KMS-11 (cell line): ENCODE measurements at regions not wholly inside any gene's neighbourhood (a gene's known extent, or its start where the extent isn't known, plus 50 kb on each side); places are given as distances from the start of the nearest gene placed in this dataset.

Source experiments
- H2AFZ ChIP-seq: fragments of 200-600 bp; sonication (generic); 2 replicates; pipeline ENCODE4 v1.6.1; 2016; ENCODE audit warnings: antibody characterized with exemption, mixed run types, low read depth
- H3K27ac ChIP-seq: fragments of 200-600 bp; sonication (generic); 2 replicates; pipeline ENCODE4 v1.6.1; 2016; ENCODE audit warnings: mild to moderate bottlenecking, mixed run types
- H3K27me3 ChIP-seq: fragments of 200-600 bp; sonication (generic); 2 replicates; pipeline ENCODE4 v1.6.1; 2017; ENCODE audit warnings: mild to moderate bottlenecking, low read depth, mixed run types, moderate library complexity; ENCODE audit not compliant: insufficient read depth
- H3K36me3 ChIP-seq: fragments of 200-600 bp; sonication (generic); 2 replicates; pipeline ENCODE4 v1.6.1; 2017; ENCODE audit warnings: mild to moderate bottlenecking, mixed run types; ENCODE audit not compliant: insufficient read depth
- H3K4me1 ChIP-seq: fragments of 200-600 bp; sonication (generic); 2 replicates; pipeline ENCODE4 v1.6.1; 2016; ENCODE audit warnings: mild to moderate bottlenecking, low read depth, mixed run types; ENCODE audit not compliant: poor library complexity, severe bottlenecking
- H3K4me2 ChIP-seq: fragments of 200-600 bp; sonication (generic); 2 replicates; pipeline ENCODE4 v1.7.0; 2016; ENCODE audit warnings: mild to moderate bottlenecking, mixed run types
- H3K4me3 ChIP-seq: fragments of 200-600 bp; sonication (generic); IDR thresholded peaks from 2 replicates; pipeline ENCODE4 v1.6.1; 2017; ENCODE audit warnings: low read depth, low read length, mixed read lengths; ENCODE audit not compliant: insufficient read depth
- H3K79me2 ChIP-seq: fragments of 200-600 bp; sonication (generic); 2 replicates; pipeline ENCODE4 v1.6.1; 2016; ENCODE audit warnings: low read depth, mixed run types; ENCODE audit not compliant: insufficient read depth
- H3K9ac ChIP-seq: fragments of 200-600 bp; sonication (generic); 2 replicates; pipeline ENCODE4 v1.6.1; 2016; ENCODE audit warnings: mild to moderate bottlenecking, mixed run types
- H4K20me1 ChIP-seq: fragments of 200-600 bp; sonication (generic); 2 replicates; pipeline ENCODE4 v1.6.1; 2016; ENCODE audit warnings: mild to moderate bottlenecking, mixed run types; ENCODE audit not compliant: insufficient read depth
- CTCF ChIP-seq: fragments of 200-600 bp; sonication (generic); conservative IDR thresholded peaks from 2 replicates; pipeline ENCODE4 v1.6.1; 2017; ENCODE audit warnings: low read depth, mild to moderate bottlenecking, antibody characterized with exemption, low read length, moderate library complexity, mixed read lengths

- no peaks in the 10 kb centered on the region for H3K27me3 ChIP-seq
- no peaks in the 10 kb centered on the region for H3K79me2 ChIP-seq
- TF ChIP-seq CTCF: no peak
- H4K20me1 ChIP-seq: no peaks in the 10 kb centered on the region
- H2AFZ ChIP-seq: no peak overlapping the region
- H3K36me3 ChIP-seq: no peaks in the 10 kb centered on the region
- H3K4me1 ChIP-seq: peaks cover 33% of the 10 kb centered on the region
- no peak overlapping the region for H3K4me3 ChIP-seq
- H3K9ac ChIP-seq: no peak overlapping the region
- H3K4me2 ChIP-seq: peak overlapping the region; percentile 73; the same call in 1 of the 2 replicates
- no peak overlapping the region; the same call in 1 of the 2 replicates for H3K27ac ChIP-seq
Measured at GRCh38 chr3:144189044-144189443, 217.4 kb downstream of the DIPK2A start.

GRCh38 chr3:144197116-144197515 is 225.5 kb downstream of the DIPK2A start:
- Histone ChIP-seq H2AFZ (no peak overlapping the region), H3K27me3 (no peaks in the 10 kb centered on the region), H3K9ac (no peak overlapping the region), H3K36me3 (no peaks in the 10 kb centered on the region), H3K4me1 (peaks cover 16% of the 10 kb centered on the region), H4K20me1 (no peaks in the 10 kb centered on the region), H3K4me2 (no peak overlapping the region), H3K79me2 (no peaks in the 10 kb centered on the region), H3K4me3 (no peak overlapping the region), H3K27ac (no peak overlapping the region)
- no peak for TF ChIP-seq CTCF

- no peaks in the 10 kb centered on the region for H3K27me3 ChIP-seq
- no peaks in the 10 kb centered on the region for H3K36me3 ChIP-seq
- no peak overlapping the region for H3K9ac ChIP-seq
- peaks cover 16% of the 10 kb centered on the region for H3K4me1 ChIP-seq
- TF ChIP-seq CTCF: no peak
- H3K4me3 ChIP-seq: no peak overlapping the region
- no peak overlapping the region for H3K27ac ChIP-seq
- H3K79me2 ChIP-seq: no peaks in the 10 kb centered on the region
- H2AFZ ChIP-seq: no peak overlapping the region
- H3K4me2 ChIP-seq: no peak overlapping the region
- H4K20me1 ChIP-seq: no peaks in the 10 kb centered on the region
Measured at GRCh38 chr3:144197582-144197981, 226.0 kb downstream of the DIPK2A start.

GRCh38 chr3:144200004-144200403 is 228.4 kb downstream of the DIPK2A start:
- TF ChIP-seq CTCF: no peak
- no peaks in the 10 kb centered on the region for H3K27me3 ChIP-seq
- H3K9ac ChIP-seq: no peak overlapping the region
- no peak overlapping the region for H3K4me2 ChIP-seq
- no peak overlapping the region for H2AFZ ChIP-seq
- peaks cover 16% of the 10 kb centered on the region for H3K4me1 ChIP-seq
- H3K79me2 ChIP-seq: no peaks in the 10 kb centered on the region
- H4K20me1 ChIP-seq: no peaks in the 10 kb centered on the region
- no peaks in the 10 kb centered on the region for H3K36me3 ChIP-seq
- no peak overlapping the region for H3K4me3 ChIP-seq
- H3K27ac ChIP-seq: no peak overlapping the region
